ENCODE measurements at regions not wholly inside any gene's neighbourhood (a gene's known extent, or its start where the extent isn't known, plus 50 kb on each side); places are given as distances from the start of the nearest gene placed in this dataset.

- Mint-ChIP-seq H3K4me3 (no peak overlapping the region), H3K27ac (no peak overlapping the region), H3K4me1 (no peaks in the 10 kb centered on the region), H3K9me3 (ENCODE audit: insufficient read depth) (peaks cover 3% of the 10 kb centered on the region), H3K27me3 (no peaks in the 10 kb centered on the region)
- ATAC-seq (ENCODE audit: low read depth) = no peak
- Histone ChIP-seq H3K79me2 (ENCODE audit: control insufficient read depth, insufficient read depth, low read length) (no peaks in the 10 kb centered on the region), H3K4me3 (ENCODE audit: control extremely low read depth in 1 of 5, extremely low read depth in 1 of 5, insufficient read depth in 1 of 5, low read depth in 2 of 5, low read length in 4 of 5) (no peak overlapping the region), H4K20me1 (ENCODE audit: control insufficient read depth, insufficient read depth, low read length, poor library complexity, severe bottlenecking) (no peaks in the 10 kb centered on the region), H3K36me3 (replicated peaks in 1 of 2; ENCODE audit: control extremely low read depth in 1 of 2, control insufficient read depth in 1 of 2, extremely low read depth in 1 of 2, insufficient read depth in 2 of 2, low read length in 1 of 2) (no peaks in the 10 kb centered on the region), H3K27me3 (replicated peaks in 1 of 4; ENCODE audit: control extremely low read depth in 1 of 4, control insufficient read depth in 3 of 4, insufficient read depth in 4 of 4, low read length in 3 of 4) (no peaks in the 10 kb centered on the region), H3K9me3 (ENCODE audit: control extremely low read depth in 1 of 3, control insufficient read depth in 2 of 3, insufficient read depth in 1 of 3, low read length in 2 of 3) (peaks cover 0 to 10% (median 0%) of the 10 kb centered on the region in 3 donors), H3K4me1 (ENCODE audit: control insufficient read depth in 2 of 2, insufficient read depth in 2 of 2, low read length in 2 of 2) (no peaks in the 10 kb centered on the region), H3K9ac (ENCODE audit: low read length) (no peak overlapping the region), H3K27ac (ENCODE audit: low read length in 2 of 2) (no peak overlapping the region), H2AFZ (ENCODE audit: insufficient read depth, low read depth, low read length, poor library complexity, severe bottlenecking) (no peak overlapping the region), H3K4me2 (replicated peaks; ENCODE audit: low read depth, low read length, poor library complexity, severe bottlenecking) (no peak overlapping the region)
- intact Hi-C loops (cut with micrococcal nuclease) = no loop called here
- DNase-seq = no peak
- TF ChIP-seq EZH2 (IDR thresholded peaks at IDR 0.05; ENCODE audit: borderline replicate concordance, insufficient read depth, low read depth, low read length, poor library complexity, severe bottlenecking) = no peak
- TF ChIP-seq, protein P1, sequence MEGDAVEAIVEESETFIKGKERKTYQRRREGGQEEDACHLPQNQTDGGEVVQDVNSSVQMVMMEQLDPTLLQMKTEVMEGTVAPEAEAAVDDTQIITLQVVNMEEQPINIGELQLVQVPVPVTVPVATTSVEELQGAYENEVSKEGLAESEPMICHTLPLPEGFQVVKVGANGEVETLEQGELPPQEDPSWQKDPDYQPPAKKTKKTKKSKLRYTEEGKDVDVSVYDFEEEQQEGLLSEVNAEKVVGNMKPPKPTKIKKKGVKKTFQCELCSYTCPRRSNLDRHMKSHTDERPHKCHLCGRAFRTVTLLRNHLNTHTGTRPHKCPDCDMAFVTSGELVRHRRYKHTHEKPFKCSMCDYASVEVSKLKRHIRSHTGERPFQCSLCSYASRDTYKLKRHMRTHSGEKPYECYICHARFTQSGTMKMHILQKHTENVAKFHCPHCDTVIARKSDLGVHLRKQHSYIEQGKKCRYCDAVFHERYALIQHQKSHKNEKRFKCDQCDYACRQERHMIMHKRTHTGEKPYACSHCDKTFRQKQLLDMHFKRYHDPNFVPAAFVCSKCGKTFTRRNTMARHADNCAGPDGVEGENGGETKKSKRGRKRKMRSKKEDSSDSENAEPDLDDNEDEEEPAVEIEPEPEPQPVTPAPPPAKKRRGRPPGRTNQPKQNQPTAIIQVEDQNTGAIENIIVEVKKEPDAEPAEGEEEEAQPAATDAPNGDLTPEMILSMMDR (IDR thresholded peaks at IDR 0.05) = no peak
- CTCF ChIA-PET = no interaction called here
- no CpG with 5 or more reads among the region's 1 CpG for whole genome bisulfite sequencing (ENCODE audit: insufficient coverage)
- POLR2A ChIA-PET = no interaction called here
Measured at GRCh38 chr12:127336416-127336815, 930.6 kb upstream of the TMEM132C start.

DNA sequence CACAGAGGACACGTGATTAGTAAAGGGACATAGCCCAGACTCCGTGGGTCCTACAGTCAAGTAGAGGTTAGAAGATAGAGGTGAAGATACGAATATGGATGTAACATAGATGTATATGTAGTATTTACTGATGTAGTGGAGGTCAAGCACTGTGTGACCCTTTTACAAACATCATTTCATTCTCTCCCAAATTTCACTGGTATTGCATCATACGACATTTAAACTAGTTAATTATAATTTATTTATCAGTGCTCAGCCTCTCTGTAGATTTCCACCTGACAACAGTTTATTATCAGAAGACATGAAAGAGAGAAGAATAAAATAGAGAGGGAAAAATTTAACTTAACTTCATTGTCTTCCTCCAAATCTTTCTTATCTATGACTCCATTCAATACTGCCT lies 927.9 kb upstream of the TMEM132C start:
- H3K4me2 ChIP-seq (replicated peaks; ENCODE audit: low read depth, low read length, poor library complexity, severe bottlenecking) = no peak overlapping the region
- no peaks in the 10 kb centered on the region for H3K27me3 Mint-ChIP-seq

More for the DNA sequence above, 927.9 kb upstream of the TMEM132C start:
- Histone ChIP-seq H3K9me3 (ENCODE audit: control extremely low read depth in 1 of 3, control insufficient read depth in 2 of 3, insufficient read depth in 1 of 3, low read length in 2 of 3) (peaks cover 0 to 4% (median 0%) of the 10 kb centered on the region in 3 donors), H2AFZ (ENCODE audit: insufficient read depth, low read depth, low read length, poor library complexity, severe bottlenecking) (no peak overlapping the region), H3K79me2 (ENCODE audit: control insufficient read depth, insufficient read depth, low read length) (no peaks in the 10 kb centered on the region), H3K36me3 (replicated peaks in 1 of 2; ENCODE audit: control extremely low read depth in 1 of 2, control insufficient read depth in 1 of 2, extremely low read depth in 1 of 2, insufficient read depth in 2 of 2, low read length in 1 of 2) (no peaks in the 10 kb centered on the region), H4K20me1 (ENCODE audit: control insufficient read depth, insufficient read depth, low read length, poor library complexity, severe bottlenecking) (no peaks in the 10 kb centered on the region), H3K4me3 (ENCODE audit: control extremely low read depth in 1 of 5, extremely low read depth in 1 of 5, insufficient read depth in 1 of 5, low read depth in 2 of 5, low read length in 4 of 5) (no peak overlapping the region), H3K9ac (ENCODE audit: low read length) (no peak overlapping the region), H3K27me3 (replicated peaks in 1 of 4; ENCODE audit: control extremely low read depth in 1 of 4, control insufficient read depth in 3 of 4, insufficient read depth in 4 of 4, low read length in 3 of 4) (no peaks in the 10 kb centered on the region), H3K27ac (ENCODE audit: low read length in 2 of 2) (no peak overlapping the region), H3K4me1 (ENCODE audit: control insufficient read depth in 2 of 2, insufficient read depth in 2 of 2, low read length in 2 of 2) (no peaks in the 10 kb centered on the region)
- no peak for TF ChIP-seq EZH2 (IDR thresholded peaks at IDR 0.05; ENCODE audit: borderline replicate concordance, insufficient read depth, low read depth, low read length, poor library complexity, severe bottlenecking)
- TF ChIP-seq, protein P1 (IDR thresholded peaks at IDR 0.05) = no peak
- no CpG with 5 or more reads among the region's 4 CpGs for WGBS (ENCODE audit: insufficient coverage)
- no peak for ATAC-seq (ENCODE audit: low read depth)
- DNase-seq = no peak
- H3K27ac Mint-ChIP-seq = no peak overlapping the region
- H3K4me3 Mint-ChIP-seq = no peak overlapping the region
- no peaks in the 10 kb centered on the region for H3K4me1 Mint-ChIP-seq
- POLR2A ChIA-PET = no interaction called here
- peaks cover 3% of the 10 kb centered on the region for H3K9me3 Mint-ChIP-seq (ENCODE audit: insufficient read depth)
- CTCF ChIA-PET = no interaction called here
- intact Hi-C loops (cut with micrococcal nuclease) = no loop called here

Measured in B cell (primary cell).